A549 (cell line): ENCODE measurements at regions not wholly inside any gene's neighbourhood (a gene's known extent, or its start where the extent isn't known, plus 50 kb on each side); places are given as distances from the start of the nearest gene placed in this dataset.

Source experiments
- PBX3 ChIP-seq: IDR thresholded peaks from 2 replicates; pipeline ENCODE4 v1.6.1; 2012
- POLR2A ChIP-seq: IDR thresholded peaks from 2 replicates; pipeline ENCODE4 v1.6.1; 2012; ENCODE audit warnings: mild to moderate bottlenecking, low read length

- TF ChIP-seq POLR2A (no peak), PBX3 (no peak)
Measured at GRCh38 chr10:5581670-5582566, 57.2 kb downstream of the CALML3 start.
